A549 (cell line): ENCODE measurements at regions not wholly inside any gene's neighbourhood (a gene's known extent, or its start where the extent isn't known, plus 50 kb on each side); places are given as distances from the start of the nearest gene placed in this dataset.

Experiments
- CEBPB ChIP-seq, 2 experiments: fragments of >200 bp in 1 of 2; sonication (Bioruptor Twin) in 1 of 2; formaldehyde crosslinking in 1 of 2; IDR thresholded peaks; 2 replicates each; pipeline ENCODE4 v1.6.1; 2012 to 2016
- CTCF ChIP-seq: fragments of >200 bp; sonication (Bioruptor Twin); formaldehyde crosslinking; IDR thresholded peaks from 3 replicates; pipeline ENCODE4 v1.5.1; 2016
- HOXB13 ChIP-seq: fragments of 250-450 bp; sonication (Bioruptor Pico); IDR thresholded peaks from 2 replicates; pipeline ENCODE4 v1.5.0; 2020; ENCODE audit warnings: low read depth, mild to moderate bottlenecking, moderate library complexity
- JUNB ChIP-seq: fragments of >200 bp; sonication (Bioruptor Twin); formaldehyde crosslinking; IDR thresholded peaks from 2 replicates; pipeline ENCODE4 v1.6.1; 2016
- KDM1A ChIP-seq: fragments of 200-600 bp; sonication (generic); IDR thresholded peaks from 2 replicates; pipeline ENCODE4 v1.6.1; 2016; ENCODE audit warnings: low read depth, mild to moderate bottlenecking
- KDM5A ChIP-seq: fragments of 200-600 bp; sonication (generic); IDR thresholded peaks from 2 replicates; pipeline ENCODE4 v1.6.1; 2016; ENCODE audit warnings: antibody characterized with exemption, mild to moderate bottlenecking
- MYC ChIP-seq: IDR thresholded peaks from 2 replicates; pipeline ENCODE4 v1.6.1; 2012; ENCODE audit warnings: mild to moderate bottlenecking, inconsistent platforms, low read length, improper control_type of control experiment, borderline replicate concordance
- PHF8 ChIP-seq: fragments of 200-600 bp; sonication (generic); IDR thresholded peaks from 2 replicates; pipeline ENCODE4 v1.6.1; 2016; ENCODE audit warnings: low read depth, mild to moderate bottlenecking, antibody characterized with exemption, moderate library complexity, borderline replicate concordance
- POLR2A ChIP-seq: IDR thresholded peaks from 2 replicates; pipeline ENCODE4 v1.6.1; 2012; ENCODE audit warnings: mild to moderate bottlenecking, low read length
- POLR2AphosphoS2 ChIP-seq: conservative IDR thresholded peaks from 2 replicates; pipeline ENCODE4 v1.6.1; 2012; ENCODE audit warnings: low read length, improper control_type of control experiment, inconsistent platforms
- RAD21 ChIP-seq, 2 experiments: fragments of >200 bp in 1 of 2; sonication (Bioruptor Twin) in 1 of 2; formaldehyde crosslinking in 1 of 2; IDR thresholded peaks in 1 of 2; conservative IDR thresholded peaks in 1 of 2; 2 replicates in 1 of 2; 3 replicates in 1 of 2; pipeline ENCODE4 v1.6.1; 2012 to 2018; ENCODE audit warnings: inconsistent platforms in 1 of 2

GRCh38 chr6:104402572-104402971 is 457.1 kb downstream of the HACE1 start:
- TF ChIP-seq POLR2A (no peak), RAD21 (conservative IDR thresholded peaks at IDR 0.05 in 1 of 2, IDR thresholded peaks at IDR 0.05 in 1 of 2) (no peak), CEBPB (IDR thresholded peaks at IDR 0.05) (no peak), CTCF (no peak), PHF8 (no peak), JUNB (no peak), HOXB13 (CRISPR knock-in tag) (no peak), POLR2AphosphoS2 (no peak), KDM1A (no peak), MYC (no peak), KDM5A (no peak)
